M059J (cell line): ENCODE measurements at regions not wholly inside any gene's neighbourhood (a gene's known extent, or its start where the extent isn't known, plus 50 kb on each side); places are given as distances from the start of the nearest gene placed in this dataset.
A peak's percentile ranks its signal among the peaks of the same experiment; 100 is the strongest.
"Not testable (repeated sequence)": the region's sequence is repeated elsewhere in the genome, so short reads cannot be mapped to it uniquely, and the experiment has no call there.

Experiments
- DNase-seq: peaks from one replicate; pipeline ENCODE4 v3.0.0-alpha.2; 2012; ENCODE audit warnings: low read depth

DNA sequence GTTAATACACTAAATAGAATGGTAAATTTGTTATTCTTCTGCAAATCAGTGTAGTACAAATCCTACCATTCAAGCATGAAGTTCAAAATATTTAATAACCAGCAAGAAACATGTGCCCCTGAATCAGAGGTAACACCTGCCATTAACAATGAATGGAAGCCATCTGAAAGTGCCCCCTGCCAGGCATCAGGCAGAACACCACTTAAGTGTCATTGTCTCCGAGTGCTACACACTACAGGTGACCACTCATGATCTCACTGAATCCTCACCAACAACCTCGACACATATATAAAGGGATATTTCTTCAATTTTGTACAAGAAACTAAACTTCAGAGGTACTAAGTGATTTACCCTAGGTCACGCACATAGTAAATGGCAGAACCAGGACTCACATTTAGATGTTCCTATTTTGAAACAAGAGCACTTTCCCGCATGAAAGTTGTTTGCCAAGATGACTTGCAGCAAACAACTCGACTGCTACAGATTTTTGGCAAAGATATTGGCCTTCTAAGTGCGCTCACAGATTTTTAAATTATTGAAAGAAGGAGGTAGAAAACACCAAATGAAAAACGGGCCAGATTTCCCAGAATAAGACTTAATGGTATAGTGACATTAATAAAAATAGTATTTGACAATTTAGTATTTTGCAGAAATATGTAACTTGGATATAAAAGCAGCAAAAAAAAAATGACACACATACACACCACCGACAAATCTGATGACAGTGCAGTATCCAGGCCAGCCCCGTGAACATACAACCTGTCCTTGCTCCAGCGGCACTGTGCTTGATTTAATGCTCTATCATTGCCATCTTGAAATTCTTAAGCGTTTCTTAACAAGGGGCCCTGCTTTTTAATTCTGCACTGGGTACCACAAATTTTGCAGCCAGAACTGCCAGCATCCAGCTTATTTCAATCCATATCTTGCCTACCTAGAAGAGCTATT is 274.5 kb downstream of the ALDH8A1 start:
- DNase-seq, result no peak

DNA sequence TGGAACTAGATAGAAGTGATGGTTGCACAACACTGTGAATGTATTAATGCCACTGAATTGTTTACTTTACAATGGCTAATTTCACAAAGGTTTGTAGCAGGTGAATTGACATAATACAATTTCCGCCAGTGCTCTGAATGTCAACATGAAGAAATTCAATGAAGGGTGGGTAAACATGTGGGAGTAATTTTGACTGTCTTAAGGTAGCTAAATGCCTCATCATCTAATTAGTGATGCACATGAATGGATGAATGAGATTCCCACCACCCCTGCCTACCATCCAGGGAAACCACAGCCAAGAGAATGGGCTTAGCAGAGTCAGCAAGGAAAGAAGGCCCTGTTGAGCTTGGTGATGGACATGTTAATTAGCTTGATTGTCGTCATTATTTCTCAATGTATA is 275.3 kb downstream of the ALDH8A1 start:
- DNase-seq, result no peak

DNA sequence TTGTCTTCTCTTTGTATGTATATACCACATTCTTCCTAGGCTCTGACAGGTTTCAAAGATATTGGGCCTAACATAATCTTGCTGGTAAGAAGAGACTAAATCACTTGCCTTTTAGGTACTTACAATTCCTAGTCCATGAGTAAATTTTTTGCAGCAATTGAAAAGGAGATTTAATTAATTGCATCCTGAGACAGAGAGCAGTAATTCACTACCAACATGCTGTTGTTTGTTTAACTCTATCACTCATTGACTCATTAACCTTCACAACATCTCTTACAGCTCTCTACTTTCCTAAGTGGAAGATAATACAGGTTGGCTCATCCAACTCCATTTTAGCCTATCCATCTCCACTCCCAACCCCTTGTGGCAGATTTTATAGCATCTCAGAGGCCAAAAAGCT is 280.4 kb downstream of the ALDH8A1 start:
- DNase-seq, result no peak

DNA sequence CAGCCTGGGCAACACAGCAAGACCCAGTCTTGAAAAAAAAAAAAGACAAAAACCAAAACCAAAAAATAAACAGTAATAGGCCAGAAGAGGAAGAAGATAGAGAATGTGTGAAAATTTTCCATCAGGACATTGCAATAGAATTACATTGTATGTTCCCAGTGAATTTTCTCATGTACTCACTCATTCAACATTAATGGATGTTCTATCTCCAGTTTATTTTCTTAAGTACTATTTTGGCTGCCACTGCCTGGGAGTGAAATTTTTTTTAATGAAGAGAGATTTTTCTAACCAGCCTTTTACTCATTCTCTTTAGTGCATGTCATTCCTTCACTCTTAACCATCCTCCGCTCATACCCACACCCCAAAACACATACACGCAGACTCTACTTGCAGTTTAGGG is 282.8 kb downstream of the ALDH8A1 start:
- no peak for DNase-seq

DNA sequence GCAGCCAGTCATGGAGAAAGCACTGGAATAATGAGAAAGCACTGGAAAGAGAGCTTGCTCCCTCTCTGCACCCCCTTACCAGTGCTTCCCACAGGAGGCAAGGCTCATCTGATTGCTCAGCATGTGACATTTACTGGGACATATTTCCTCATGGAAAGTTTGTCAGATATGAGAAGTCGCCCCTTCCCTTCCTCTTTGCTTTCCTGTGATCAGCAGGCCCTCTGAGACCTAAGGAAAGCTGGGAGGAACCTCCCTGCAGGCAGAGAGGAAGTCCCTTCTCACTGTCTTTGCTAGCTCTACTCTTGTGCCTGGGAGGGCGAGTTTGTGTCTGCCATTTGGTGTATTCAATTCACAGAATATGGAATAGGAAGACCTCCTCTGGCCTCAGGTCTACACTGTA is 283.8 kb downstream of the ALDH8A1 start:
- no peak for DNase-seq

DNA sequence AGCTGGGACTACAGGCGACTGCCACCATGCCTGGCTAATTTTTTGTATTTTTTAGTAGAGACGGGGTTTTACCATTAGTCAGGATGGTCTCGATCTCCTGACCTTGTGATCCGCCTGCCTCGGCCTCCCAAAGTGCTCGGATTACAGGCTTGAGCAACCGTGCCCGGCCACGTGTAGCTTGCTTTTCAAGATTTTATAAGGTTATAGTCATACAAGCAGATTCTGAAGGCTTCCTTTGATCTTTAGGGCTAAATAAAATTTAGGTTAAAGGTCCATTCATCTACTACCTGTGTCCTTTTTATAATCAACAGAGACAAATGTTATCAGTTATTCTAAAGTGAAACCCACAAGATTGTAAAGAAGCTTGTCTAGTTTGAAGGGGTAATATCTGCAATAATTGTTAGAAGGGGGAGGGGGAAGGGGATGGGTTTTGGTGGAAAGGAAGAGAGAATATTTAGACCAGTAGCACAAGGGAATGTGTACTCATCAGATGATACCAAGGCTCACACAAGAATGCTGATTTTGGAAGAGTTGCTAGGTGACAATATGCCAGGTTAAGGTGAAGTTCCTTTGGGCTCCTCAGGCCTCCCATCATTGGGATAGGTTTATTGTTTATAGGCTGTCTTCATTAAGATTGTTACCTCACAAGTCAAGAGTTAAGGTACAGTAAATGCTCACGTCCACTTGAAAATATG is 284.7 kb downstream of the ALDH8A1 start:
- DNase-seq, result no peak

DNA sequence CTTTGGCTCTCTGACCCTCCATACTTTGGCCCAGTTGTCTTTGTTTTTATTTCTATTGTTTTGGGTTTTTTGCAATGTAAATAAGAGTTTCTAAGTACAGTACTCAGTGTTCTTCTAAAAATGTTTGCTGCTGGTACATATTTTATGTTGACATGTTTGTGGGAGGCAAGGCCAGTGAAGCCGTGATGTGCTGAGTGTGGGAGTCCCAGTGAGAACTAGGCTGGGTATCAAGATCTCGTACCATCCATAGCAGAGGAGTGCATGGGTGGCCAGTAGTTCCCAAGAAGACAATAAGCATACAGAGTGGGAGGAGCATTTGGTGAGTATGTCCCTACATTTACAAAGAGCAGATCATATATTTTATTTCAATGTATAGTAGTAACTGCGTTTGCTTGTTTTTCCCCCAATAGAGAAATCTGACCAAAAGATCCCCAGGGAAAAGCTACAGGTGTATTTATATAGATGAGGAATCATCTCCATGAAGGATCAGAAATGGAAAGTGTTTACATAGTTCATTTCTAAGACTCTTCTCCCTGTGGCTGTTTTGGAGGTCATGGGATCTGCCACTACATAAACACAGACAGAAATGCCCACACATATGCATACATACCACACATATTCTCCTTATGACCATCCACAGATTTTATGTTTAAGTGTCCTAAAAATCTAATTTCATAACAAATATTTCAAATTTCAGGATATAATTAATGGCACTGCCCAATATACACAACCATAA is 285.9 kb downstream of the ALDH8A1 start:
- no peak for DNase-seq

DNA sequence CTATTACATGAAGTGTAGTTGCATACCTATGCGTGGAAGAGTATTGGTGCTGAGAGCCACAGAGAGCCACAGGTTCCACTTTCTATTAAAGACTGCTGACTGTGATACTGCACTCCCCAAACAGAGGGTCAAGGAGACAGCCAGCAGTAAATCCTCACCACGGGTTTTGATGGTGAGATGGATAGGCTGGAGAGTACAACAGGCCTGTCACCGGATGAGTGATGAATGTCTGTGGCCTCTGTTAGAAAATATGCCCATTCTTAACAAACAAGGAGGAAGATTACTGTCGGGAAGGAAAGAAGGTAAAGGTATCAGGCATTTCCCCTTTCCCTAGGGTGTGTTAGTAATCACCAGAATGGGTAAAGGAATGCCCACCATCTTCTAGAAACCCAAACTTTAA is 286.5 kb downstream of the ALDH8A1 start:
- no peak for DNase-seq

DNA sequence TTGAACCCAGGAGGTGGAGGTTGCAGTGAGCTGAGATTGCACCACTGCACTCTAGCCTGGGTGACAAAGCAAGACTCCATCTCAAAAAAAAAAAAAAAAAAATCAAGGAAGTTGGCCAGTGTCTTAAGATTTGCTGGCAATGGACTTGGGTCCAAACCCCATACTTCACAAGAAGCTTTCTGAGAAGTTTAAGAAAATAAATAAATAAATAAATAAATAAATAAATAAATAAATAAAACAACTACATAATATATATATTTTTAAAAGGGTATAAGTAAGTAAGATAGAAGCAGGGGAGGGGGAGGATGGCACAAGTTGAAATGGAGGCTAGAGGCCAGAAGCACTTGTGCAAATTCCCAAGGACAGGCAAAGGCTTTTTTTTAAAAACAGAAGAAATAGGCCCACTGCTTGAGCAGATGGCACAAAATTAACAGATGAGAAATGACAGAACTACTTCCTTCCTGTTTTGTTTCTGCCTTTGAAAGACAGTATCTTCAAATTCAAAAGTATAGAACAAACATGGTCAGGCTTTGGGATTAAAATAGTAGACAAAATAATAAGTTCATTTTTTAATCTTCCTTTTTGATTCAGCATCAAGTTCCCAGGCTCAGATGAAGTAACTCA is 287.7 kb downstream of the ALDH8A1 start:
- no peak for DNase-seq

DNA sequence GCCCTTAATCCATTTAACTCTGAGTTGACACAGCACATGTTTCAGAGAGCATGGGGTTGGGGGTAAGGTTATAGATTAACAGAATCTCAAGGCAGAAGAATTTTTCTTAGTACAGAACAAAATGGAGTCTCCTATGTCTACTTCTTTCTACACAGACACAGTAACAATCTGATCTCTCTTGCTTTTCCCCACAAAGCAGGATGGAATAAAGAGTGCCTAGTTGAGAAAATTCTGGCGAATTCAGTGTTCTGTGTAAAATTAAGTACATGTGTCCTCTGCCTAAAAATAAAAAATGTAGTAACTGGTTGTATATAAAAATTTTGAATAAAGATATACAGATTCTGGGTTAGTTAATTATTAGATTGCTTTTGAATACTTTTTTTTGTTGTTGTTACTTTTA is 290.0 kb downstream of the ALDH8A1 start:
- DNase-seq, result not testable (repeated sequence)

DNA sequence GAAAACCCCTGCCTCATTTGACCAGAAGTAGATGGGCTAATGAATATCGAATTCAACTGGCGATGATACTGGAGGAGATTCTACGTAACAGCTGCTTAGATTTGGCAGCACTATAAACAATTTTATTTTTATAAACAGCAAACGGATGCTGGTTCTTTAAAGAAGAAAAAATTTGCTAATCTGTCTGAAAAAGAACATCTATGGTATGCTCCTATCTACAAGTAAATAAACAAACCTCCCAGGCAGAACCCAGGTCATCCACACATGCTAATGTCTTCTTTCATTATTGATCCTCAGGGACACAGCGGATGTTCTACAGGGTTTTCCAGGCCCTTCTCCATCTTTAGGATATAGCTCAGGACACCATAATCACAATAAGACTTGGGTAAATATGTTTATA is 291.3 kb downstream of the ALDH8A1 start:
- no peak for DNase-seq

DNA sequence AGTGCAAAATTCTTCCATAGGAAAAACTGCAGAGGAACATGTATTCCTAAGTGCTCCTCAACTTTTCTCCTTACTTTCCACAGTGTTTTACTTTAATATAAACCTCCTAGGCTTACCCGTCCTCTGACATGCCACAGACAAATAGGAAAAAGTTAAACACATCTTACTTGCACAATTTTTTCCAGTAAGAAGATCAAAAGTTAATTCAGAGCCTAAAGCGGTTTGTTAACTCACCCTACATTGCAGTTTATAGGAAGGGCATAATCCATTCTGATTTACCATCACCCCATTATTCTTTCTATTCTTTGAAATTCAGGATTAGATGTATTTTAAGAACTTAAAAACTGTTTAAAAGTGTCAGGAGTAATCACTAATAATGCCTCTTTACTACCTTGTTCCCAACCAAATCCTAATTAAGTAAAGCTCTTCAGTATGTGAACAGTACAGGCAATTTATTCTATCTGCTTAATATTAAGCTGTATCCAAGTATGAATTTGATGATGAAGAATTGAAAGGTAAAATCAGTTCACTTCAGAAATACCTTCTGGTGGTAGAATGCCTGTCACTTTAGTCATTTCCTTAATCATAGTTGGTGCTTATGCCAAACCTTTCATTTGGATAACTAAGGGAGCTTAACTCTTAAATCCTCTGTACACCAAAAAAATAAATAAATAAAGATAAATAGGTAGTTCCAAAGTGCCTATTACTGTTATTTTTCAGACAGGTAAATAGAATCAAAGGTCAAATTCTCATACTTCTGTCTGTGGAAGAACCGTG is 292.0 kb downstream of the ALDH8A1 start:
- peak; percentile 73 for DNase-seq

DNA sequence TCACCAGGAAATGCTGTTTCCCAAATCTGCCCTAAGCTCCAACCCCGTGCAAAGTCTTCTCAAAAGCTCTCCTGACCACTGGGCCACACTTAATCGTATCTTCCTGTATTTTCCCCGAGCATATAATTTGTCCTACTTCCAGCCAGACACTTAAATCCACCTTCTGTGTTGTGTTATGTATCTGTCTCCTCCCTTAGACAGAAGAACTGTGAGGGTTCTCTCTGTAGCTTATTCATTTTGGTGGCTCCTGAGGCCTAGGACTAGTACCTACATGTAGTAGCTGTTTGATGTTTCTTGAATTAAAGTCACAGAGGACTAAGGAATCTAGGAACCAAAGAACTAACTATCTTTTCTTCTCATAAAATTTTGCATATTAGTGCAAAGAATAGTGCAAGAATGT is 292.6 kb downstream of the ALDH8A1 start:
- no peak for DNase-seq

DNA sequence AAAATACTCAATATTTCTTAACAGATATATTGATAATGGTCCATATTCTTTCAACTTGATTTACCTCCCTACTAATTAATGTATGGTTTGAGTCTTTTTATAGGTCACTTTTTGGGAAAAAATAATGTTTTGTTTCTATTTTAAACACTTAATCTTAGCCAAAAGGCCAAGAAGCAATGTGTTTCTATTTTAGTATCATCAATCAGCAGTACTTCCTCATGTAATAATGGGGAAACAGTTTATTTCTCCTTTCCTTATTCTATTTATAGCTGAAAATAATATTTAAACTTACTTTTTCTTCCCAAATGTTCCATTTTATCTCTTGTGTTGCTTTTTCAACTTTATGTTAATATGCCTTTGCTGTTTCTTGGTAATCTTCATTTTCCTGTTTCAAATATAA is 295.1 kb downstream of the ALDH8A1 start:
- DNase-seq, result no peak

DNA sequence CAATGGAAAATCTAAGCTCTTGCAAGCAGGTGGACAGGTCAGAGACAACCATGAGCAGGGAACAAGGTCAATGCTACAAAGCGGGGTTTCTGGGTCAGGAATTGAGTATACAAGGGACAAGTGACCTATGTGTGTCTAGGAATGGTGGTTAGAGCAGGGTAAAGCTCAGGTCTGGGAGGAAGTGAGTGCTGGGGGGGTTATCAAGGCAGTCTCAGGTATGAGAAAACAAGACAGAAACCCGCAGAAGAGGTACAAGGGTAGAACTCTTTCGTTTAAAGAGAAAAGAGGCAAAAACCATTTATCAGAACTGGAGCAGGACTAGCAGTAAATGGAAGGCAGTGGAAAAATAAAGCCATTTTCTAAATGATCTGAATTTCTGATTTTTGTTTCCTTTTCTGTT is 298.4 kb downstream of the ALDH8A1 start:
- DNase-seq, result no peak

DNA sequence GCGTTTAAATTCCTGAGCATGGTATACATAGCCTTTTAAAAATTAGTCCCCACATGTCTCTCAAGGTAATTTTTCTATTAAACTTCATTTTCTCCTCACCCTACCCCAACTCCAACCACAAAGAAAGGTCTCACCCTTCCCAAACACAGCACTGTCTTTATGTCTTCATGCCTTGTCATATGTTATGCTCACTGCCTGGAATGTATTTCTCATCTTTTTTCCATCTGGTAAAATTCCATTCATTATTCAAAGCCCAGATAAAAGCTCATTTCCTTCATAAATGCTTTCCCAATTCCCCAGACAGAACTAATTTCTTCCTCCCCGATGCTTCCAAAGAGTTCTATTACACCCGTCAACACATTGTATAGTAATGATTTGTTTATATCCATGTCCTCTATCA is 302.0 kb downstream of the ALDH8A1 start:
- no peak for DNase-seq

DNA sequence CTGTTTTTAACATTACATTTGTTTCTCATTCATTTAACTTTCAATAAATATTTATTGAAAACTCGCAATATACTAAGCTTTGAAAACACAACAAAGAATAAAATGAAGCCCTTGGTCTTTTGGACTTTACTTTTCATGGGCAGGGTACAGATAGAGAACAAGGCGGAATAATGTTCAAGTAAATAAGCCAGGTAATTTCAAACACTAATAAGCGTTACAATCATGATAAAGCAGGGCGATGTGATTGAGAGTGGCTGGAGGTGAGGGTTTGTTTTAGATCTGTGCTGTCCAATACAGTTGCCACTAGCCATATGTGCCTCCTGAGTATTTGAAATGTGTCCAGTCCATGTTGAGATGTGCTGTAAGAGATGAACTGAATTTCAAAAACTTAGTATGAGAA is 307.1 kb downstream of the ALDH8A1 start:
- DNase-seq, result no peak

DNA sequence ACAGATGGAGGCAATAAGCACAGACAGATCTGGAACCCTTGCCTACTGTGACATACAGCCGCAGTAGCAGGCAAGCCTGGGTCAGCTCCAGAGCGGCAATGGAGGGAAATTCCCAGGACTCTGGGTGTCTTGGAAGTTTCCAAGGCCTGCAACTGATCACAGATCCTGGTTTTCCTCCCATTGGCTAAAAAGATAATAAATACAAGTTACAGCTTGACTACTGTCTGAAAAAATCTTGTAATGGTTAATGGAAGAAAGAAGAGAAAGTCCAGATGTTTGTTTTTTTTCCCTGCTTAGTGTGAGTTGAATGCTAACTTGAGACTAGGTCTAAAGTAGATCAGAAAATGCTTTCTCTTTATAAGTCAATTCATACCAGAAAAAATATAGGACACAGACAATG is 307.6 kb downstream of the ALDH8A1 start:
- no peak for DNase-seq

DNA sequence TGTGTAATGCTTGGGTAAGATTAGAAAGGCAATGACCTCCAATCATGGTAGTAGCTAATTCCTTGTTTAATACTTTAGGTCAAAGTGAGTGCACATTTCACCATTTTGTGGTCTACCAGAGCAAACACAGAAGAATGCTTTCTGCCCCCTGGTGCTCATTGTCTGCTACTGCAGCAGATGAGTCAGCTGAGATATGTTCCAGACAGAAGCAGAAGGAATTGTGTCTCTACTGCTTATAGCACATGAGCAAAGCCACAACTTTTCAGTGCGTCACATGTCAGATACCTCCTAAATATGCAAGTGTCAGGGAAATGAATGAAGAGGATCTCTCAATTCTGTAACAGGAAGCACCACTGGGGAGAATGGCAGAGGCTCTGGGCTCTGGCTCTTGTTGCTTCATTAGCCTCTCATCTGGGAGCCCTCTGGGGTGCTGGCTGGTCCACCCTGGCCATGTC is 308.9 kb downstream of the ALDH8A1 start:
- peak; percentile 92 for DNase-seq

DNA sequence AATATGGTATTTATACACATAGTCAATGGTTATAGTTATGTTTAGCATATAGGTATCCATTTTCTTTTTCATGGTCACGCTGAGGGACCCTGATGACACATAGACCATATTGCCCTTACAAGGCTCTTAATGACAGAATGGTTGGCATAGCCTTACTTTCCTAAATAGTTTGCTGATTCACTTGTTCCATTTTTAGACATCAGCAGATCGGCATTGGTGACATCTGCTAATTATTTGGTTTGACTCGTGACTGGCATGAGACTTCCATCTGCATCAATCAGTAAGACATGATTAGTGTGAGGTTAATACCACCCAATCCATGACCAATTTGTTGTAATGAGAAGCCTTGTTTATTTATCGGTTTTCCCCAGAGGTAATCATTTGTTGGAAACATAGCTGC is 309.7 kb downstream of the ALDH8A1 start:
- DNase-seq, result no peak

DNA sequence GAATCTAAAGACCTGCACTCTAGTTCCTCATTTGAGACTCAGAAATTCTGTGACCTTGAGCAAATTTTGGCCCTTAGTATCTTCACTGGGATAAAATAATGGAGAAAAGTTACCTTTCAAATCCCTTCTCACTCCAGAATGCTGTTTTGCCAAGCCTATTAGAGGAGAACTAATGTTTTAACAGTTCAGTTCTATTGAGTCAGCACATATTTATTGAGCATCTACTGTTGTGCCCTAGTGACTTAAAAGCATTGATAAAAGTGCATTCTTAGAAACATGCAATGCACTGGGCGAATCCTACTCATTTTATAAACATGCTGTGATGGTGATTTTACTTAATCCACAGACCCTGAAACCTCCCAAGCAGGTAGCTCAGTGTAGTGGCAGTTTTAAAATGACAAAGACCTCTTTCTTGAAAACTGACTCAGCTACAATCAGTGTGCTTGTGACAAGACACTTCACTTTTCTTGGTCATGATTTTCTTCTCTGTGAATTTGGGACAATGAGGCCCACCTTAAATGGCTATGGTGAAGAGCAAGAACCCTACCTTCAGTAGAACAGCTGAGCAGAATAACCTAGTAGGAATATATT is 312.0 kb downstream of the ALDH8A1 start:
- DNase-seq, result no peak
